Liver (tissue), 7 donors: ENCODE measurements at regions not wholly inside any gene's neighbourhood (a gene's known extent, or its start where the extent isn't known, plus 50 kb on each side); places are given as distances from the start of the nearest gene placed in this dataset.

Source experiments
- DNase-seq: peaks from one replicate; pipeline ENCODE4 v3.0.0-alpha.2; 2017; ENCODE audit warnings: low spot score
- H3K27ac ChIP-seq, 2 donors: one replicate each; pipeline ENCODE4 v1.7.0; 2013; ENCODE audit warnings: inconsistent platforms in 2 of 2, low read length in 2 of 2, control low read depth in 1 of 2, low read depth in 1 of 2, mild to moderate bottlenecking in 1 of 2
- H3K27me3 ChIP-seq, 4 donors: one replicate each; pipeline versions ENCODE4 v1.6.1 to v1.7.0; 2013; ENCODE audit warnings: low read length in 3 of 4, inconsistent platforms in 1 of 4, mild to moderate bottlenecking in 1 of 4, moderate library complexity in 1 of 4; ENCODE audit not compliant: control insufficient read depth in 4 of 4, insufficient read depth in 4 of 4
- H3K36me3 ChIP-seq, 4 donors: one replicate each; pipeline versions ENCODE4 v1.6.1 to v1.7.0; 2013; ENCODE audit warnings: low read length in 3 of 4, mild to moderate bottlenecking in 3 of 4, low read depth in 1 of 4, moderate library complexity in 1 of 4; ENCODE audit not compliant: control insufficient read depth in 4 of 4, insufficient read depth in 3 of 4
- H3K4me1 ChIP-seq, 4 donors: one replicate each; pipeline versions ENCODE4 v1.6.1 to v1.7.0; 2013; ENCODE audit warnings: low read length in 3 of 4, mild to moderate bottlenecking in 3 of 4, moderate library complexity in 1 of 4; ENCODE audit not compliant: control insufficient read depth in 4 of 4, insufficient read depth in 4 of 4
- H3K4me3 ChIP-seq, 3 donors: one replicate each; pipeline versions ENCODE4 v1.6.1 to v1.7.0; 2013; ENCODE audit warnings: low read length in 3 of 3, control low read depth in 1 of 3, low read depth in 1 of 3, mild to moderate bottlenecking in 1 of 3
- H3K9ac ChIP-seq, 2 donors: one replicate each; pipeline ENCODE4 v1.7.0; 2013; ENCODE audit warnings: low read length in 2 of 2, mild to moderate bottlenecking in 2 of 2, moderate library complexity in 2 of 2, control low read depth in 1 of 2, low read depth in 1 of 2
- H3K9me3 ChIP-seq, 4 donors: one replicate each; pipeline versions ENCODE4 v1.6.1 to v1.7.0; 2013; ENCODE audit warnings: low read length in 3 of 4; ENCODE audit not compliant: control insufficient read depth in 4 of 4
- EGR1 ChIP-seq, 2 donors: IDR thresholded peaks; 2 replicates each; pipeline ENCODE4 v1.6.1; 2016 to 2018; ENCODE audit warnings: antibody characterized with exemption in 2 of 2, low read depth in 2 of 2
- FOXA1 ChIP-seq: IDR thresholded peaks from 2 replicates; pipeline ENCODE4 v1.6.1; 2016; ENCODE audit warnings: antibody characterized with exemption
- FOXA2 ChIP-seq: IDR thresholded peaks from 2 replicates; pipeline ENCODE4 v1.6.1; 2016; ENCODE audit warnings: antibody characterized with exemption
- GABPA ChIP-seq, 2 donors: IDR thresholded peaks in 1 of 2; conservative IDR thresholded peaks in 1 of 2; 2 replicates each; pipeline ENCODE4 v1.6.1; 2016; ENCODE audit warnings: antibody characterized with exemption in 2 of 2, mild to moderate bottlenecking in 1 of 2, moderate library complexity in 1 of 2
- HNF4A ChIP-seq, 2 donors: conservative IDR thresholded peaks; 2 replicates each; pipeline ENCODE4 v1.6.1; 2016; ENCODE audit warnings: antibody characterized with exemption in 2 of 2, mild to moderate bottlenecking in 2 of 2
- JUND ChIP-seq, 2 donors: IDR thresholded peaks; 2 replicates each; pipeline ENCODE4 v1.6.1; 2016; ENCODE audit warnings: antibody characterized with exemption in 2 of 2
- MAX ChIP-seq: IDR thresholded peaks from 2 replicates; pipeline ENCODE4 v1.6.1; 2016; ENCODE audit warnings: antibody characterized with exemption
- NR2F2 ChIP-seq: IDR thresholded peaks from 2 replicates; pipeline ENCODE4 v1.6.1; 2016; ENCODE audit warnings: antibody characterized with exemption
- RAD21 ChIP-seq, 2 donors: IDR thresholded peaks; 2 replicates each; pipeline ENCODE4 v1.6.1; 2016; ENCODE audit warnings: antibody characterized with exemption in 2 of 2, mild to moderate bottlenecking in 2 of 2
- RXRA ChIP-seq, 2 donors: IDR thresholded peaks; 2 replicates each; pipeline ENCODE4 v1.6.1; 2017 to 2018; ENCODE audit warnings: antibody characterized with exemption in 2 of 2, mild to moderate bottlenecking in 1 of 2
- SP1 ChIP-seq: IDR thresholded peaks from 2 replicates; pipeline ENCODE4 v1.6.1; 2018; ENCODE audit warnings: antibody characterized with exemption, mild to moderate bottlenecking
- TAF1 ChIP-seq: conservative IDR thresholded peaks from 2 replicates; pipeline ENCODE4 v1.6.1; 2016; ENCODE audit warnings: antibody characterized with exemption, mild to moderate bottlenecking
- YY1 ChIP-seq: IDR thresholded peaks from 2 replicates; pipeline ENCODE4 v1.6.1; 2016; ENCODE audit warnings: antibody characterized with exemption, mild to moderate bottlenecking
- ZBTB33 ChIP-seq: IDR thresholded peaks from 2 replicates; pipeline ENCODE4 v1.6.1; 2016; ENCODE audit warnings: antibody characterized with exemption
- WGBS: extraction: QIAGEN DNeasy Blood & Tissue Kit; methylation state at CpG from one replicate; pipeline ENCODE4 v1.1.7; 2013; 5-methylcytosine and 5-hydroxymethylcytosine counted together
- donor health status: healthy.
- donor health status: healthy.
- donor health status: healthy.
- donor health status: healthy.

GRCh38 chr5:39779831-39780230 lies 355.1 kb upstream of the DAB2 start:
- WGBS, result 90% methylated on average over 1 of the region's 1 CpG
- Histone ChIP-seq H3K9me3 (peaks cover 0 to 4% (median 0%) of the 10 kb centered on the region in 4 donors), H3K36me3 (no peaks in the 10 kb centered on the region), H3K9ac (no peak overlapping the region), H3K27me3 (peaks cover 0 to 8% (median 0%) of the 10 kb centered on the region in 4 donors), H3K4me3 (no peak overlapping the region), H3K27ac (no peak overlapping the region), H3K4me1 (no peaks in the 10 kb centered on the region)
- no peak for DNase-seq
- TF ChIP-seq EGR1 (IDR thresholded peaks at IDR 0.05; ENCODE audit: low read depth in 2 of 2) (no peak), NR2F2 (no peak), ZBTB33 (no peak), TAF1 (no peak)

GRCh38 chr5:39775797-39776365 lies 351.1 kb upstream of the DAB2 start:
- DNase-seq, result no peak
- Histone ChIP-seq H3K4me3 (no peak overlapping the region), H3K36me3 (no peaks in the 10 kb centered on the region), H3K9ac (no peak overlapping the region), H3K27ac (no peak overlapping the region), H3K9me3 (peaks cover 0 to 4% (median 0%) of the 10 kb centered on the region in 4 donors), H3K4me1 (no peaks in the 10 kb centered on the region), H3K27me3 (peaks cover 0 to 11% (median 0%) of the 10 kb centered on the region in 4 donors)
- 87% methylated on average over 5 of the region's 5 CpGs for WGBS
- TF ChIP-seq FOXA2 (no peak), JUND (IDR thresholded peaks at IDR 0.05) (no peak), RAD21 (IDR thresholded peaks at IDR 0.05) (no peak), MAX (no peak), GABPA (IDR thresholded peaks at IDR 0.05 in 1 of 2, conservative IDR thresholded peaks at IDR 0.05 in 1 of 2) (no peak), RXRA (IDR thresholded peaks at IDR 0.05) (no peak), FOXA1 (no peak)

- no peak overlapping the region for H3K4me3 ChIP-seq
- no peak for TF ChIP-seq EGR1 (IDR thresholded peaks at IDR 0.05; ENCODE audit: low read depth in 2 of 2)
- no peak for TF ChIP-seq YY1
- no peak for TF ChIP-seq SP1
- no peak for TF ChIP-seq TAF1
- no peak for TF ChIP-seq FOXA2
- no peak for TF ChIP-seq HNF4A (conservative IDR thresholded peaks at IDR 0.05)
- TF ChIP-seq MAX, result no peak
- no peak for DNase-seq
- peaks cover 0 to 4% (median 0%) of the 10 kb centered on the region in 4 donors for H3K9me3 ChIP-seq
- H3K9ac ChIP-seq, result no peak overlapping the region
- 81% methylated on average over 2 of the region's 2 CpGs for WGBS
- H3K36me3 ChIP-seq, result no peaks in the 10 kb centered on the region
- peaks cover 0 to 9% (median 0%) of the 10 kb centered on the region in 4 donors for H3K27me3 ChIP-seq
- no peak overlapping the region for H3K27ac ChIP-seq
- H3K4me1 ChIP-seq, result no peaks in the 10 kb centered on the region
Measured at GRCh38 chr5:39775086-39775796, 350.5 kb upstream of the DAB2 start.
